CD4-positive, alpha-beta T cell treated with Interleukin-12 subunit alpha and Interleukin-12 subunit beta, for 1 hour (primary cell): ENCODE measurements at regions not wholly inside any gene's neighbourhood (a gene's known extent, or its start where the extent isn't known, plus 50 kb on each side); places are given as distances from the start of the nearest gene placed in this dataset.
"Not testable (repeated sequence)": the region's sequence is repeated elsewhere in the genome, so short reads cannot be mapped to it uniquely, and the experiment has no call there.

Experiments
- DNase-seq: peaks from one replicate; pipeline ENCODE4 v3.0.0-alpha.2; 2020

DNA sequence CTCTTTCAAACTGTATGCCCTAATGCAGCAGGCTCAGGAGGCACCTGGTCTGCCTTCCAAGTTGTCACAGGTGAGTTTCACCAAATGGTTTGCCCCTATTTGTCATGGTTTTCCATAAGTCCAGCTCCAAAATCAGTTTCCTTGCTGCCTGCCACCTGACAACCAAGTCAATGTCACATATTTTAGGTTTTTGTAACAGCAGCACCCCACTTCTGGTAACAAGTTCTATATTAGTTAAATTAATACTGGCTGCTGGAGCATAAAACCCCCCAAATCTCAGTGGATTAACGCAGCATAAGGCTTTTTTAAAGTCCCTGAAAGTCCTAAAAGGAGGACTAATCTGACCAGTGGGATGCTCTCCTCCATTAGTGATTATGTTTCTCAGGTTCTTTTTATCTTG is 200.7 kb downstream of the RRAGC start:
- DNase-seq, result no peak

DNA sequence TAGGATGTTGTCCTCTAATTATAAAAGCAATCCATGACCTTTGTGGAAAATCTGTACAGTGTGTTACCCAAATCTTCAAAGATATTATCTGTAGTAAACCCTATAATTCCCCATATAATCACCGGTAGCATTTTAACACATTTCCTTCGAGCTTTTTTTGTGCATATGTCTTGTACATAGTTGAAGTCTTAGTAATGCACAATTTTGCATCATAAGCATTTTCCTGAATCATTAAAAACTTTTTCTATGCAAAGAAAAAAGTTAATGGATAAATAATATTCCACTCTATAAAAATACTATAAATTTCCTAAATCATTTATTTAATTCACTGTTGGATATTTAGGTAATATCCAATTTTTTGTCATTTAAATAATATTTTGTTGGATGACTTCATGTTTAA is 201.7 kb downstream of the RRAGC start:
- DNase-seq, result no peak

DNA sequence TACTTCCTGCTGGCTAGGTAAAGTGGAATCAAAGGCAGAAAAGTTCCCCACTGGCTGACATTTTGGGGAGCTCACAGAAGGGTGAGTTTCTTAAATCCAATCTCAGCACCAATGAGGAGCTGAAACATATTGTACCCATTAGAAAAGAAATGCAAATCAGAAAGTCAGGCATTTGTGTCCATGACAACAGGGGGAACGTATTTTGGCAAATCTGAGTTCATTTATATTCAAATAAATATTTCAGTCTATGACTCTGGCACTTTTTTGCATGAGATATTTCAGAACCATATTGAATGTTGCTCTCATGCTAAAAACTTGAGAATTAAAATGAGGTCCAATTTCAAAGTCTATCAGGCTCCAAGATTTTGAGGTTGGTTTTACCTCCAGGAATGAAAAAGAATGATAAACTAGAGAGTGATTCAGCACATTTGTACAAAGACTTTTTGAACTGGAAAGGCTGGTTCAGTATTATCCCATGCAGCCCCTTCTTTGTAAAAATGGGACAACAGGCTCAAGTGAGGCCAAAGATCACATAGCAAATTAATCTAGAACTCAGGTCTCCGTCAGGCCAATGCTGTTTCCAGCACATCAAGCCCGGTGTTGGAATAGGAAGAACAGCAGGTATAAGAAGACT is 202.2 kb downstream of the RRAGC start:
- DNase-seq, result no peak

DNA sequence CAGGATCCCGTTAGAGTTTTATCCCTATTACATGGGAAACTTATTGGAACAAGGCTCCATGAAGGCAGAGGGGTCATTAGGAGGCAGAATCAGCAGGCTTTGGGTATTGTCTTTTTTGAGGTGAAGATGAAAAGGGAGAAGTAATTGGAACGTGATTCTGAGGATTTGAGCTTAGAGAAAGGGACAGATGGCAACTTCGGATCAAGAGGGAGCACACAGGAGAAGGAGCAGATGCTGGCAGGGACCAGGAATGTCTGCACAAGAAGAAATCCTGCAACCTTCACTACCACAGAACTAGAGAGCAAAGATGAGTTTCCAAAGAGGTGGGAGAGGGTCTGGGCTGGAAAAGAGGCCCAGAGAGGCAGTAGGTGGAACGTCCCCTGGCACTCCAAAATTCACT is 202.8 kb downstream of the RRAGC start:
- no peak for DNase-seq

DNA sequence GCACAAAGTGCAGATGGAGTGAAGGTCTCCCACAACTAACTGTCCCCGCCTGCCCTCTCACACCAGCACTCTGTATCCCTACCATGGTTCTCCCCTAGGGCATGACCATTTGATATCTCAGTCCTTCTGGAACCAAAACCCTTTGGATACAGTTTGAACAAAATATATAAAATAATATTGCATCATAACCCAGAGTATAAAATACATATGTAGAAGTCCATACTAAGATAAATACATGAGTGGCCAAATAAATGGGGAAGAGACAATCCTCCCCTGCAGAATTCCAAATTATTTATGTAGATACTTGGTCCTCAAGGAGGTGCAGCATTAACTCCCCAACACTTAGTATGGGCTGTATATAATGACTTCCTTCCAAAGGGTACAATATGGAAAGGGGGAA is 207.4 kb downstream of the RRAGC start:
- no peak for DNase-seq

DNA sequence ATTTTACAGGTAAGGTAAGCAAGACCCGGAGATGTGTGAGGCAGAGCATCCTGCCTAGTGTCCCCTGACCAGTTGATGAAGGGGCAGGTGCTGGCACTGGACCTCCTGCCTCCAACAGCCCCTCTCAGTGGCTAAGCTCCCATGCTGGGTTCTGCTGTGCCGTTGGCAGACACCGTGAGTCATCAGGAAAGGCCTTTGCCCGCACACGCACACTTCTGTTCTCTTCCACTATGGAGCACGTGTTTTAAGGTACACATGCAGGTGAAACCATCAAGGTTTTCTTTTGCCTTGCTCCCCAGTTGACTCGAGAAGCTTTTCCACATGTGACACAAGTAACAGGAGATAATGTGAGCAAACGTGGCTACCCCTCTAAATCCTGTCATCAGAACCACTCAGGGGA is 207.9 kb downstream of the RRAGC start:
- no peak for DNase-seq

DNA sequence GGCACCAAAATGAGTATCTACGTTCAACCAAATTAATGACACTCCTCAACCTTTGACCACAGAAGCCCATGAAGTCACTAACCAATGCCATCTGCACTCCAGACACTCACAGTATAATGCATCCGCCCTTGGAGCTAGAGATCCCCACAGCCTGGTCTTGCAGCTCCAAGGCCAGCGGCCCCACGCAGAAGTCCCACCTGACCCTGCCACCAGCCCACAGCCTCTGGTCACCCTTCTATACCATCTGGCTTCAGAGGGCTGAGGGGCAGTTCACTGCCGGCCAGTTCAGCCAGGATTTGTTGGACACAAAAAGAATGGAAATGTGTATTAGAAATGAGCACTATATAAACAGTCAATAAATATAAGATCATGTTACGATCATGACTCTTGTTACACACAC is 211.2 kb downstream of the RRAGC start:
- no peak for DNase-seq

DNA sequence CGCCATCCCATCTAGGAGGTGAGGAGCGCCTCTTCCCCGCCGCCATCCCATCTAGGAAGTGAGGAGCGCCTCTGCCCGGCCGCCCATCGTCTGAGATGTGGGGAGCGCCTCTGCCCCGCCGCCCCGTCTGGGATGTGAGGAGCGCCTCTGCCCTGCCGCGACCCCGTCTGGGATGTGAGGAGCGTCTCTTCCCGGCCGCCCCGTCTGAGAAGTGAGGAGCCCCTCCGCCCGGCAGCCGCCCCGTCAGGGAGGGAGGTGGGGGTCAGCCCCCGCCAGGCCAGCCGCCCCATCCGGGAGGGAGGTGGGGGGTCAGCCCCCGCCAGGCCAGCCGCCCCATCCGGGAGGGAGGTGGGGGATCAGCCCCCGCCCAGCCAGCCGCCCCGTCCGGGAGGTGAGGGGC is 212.2 kb downstream of the RRAGC start:
- not testable (repeated sequence) for DNase-seq

DNA sequence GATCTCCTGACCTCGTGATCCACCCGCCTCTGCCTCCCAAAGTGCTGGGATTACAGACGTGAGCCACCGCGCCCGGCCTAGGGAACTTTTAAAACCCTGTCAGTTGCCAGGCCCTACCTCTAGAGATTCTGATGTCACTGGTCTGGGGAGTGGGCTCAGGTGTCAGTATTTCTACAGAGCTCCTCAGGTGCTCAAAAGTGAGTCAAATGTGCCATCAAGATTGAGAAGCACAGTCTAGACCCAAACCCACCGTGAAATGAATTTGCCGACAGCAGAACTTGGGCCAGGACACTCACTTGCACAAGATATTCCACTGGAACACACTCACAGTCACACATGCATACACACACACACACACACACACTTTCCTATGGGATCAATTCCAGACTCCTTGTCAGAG is 215.5 kb downstream of the RRAGC start:
- no peak for DNase-seq

DNA sequence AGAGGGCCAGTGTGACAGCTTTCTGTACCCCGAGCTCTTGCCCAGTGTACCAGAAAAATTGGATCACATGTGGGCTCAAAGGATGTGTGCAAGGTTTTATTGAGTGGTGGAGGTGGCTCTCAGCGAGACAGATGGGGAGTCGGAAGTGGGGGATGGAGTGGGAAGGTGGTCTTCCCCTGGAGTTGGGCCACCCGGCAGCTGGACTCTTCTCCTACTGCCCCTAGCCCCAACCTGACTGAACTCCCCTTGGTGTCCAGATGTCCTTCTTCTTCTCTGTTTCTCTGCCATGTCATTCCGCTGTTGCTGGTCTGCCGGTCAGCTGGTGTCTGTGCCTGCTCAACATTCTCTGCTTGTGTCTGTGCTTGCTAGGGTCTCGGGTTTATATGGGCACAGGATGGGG is 217.9 kb downstream of the RRAGC start:
- DNase-seq, result no peak

DNA sequence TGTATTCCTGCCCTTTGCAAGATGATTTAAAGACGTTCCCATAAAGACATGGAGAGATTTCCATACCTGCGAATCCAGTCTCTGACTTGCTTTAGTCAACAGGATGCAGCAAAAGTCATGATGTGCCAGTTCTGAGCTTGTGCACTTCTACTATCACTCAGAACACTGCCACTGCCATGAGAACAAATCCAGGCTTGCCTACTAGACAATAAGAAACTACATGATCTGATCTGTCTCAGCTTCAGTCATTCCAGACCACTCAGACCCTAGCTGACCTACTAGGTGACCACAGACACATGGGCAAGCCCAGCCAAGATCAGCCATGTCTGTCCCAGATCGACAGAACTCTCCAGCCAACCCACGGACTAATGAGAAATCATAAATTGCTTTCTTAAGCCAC is 219.2 kb downstream of the RRAGC start:
- no peak for DNase-seq

DNA sequence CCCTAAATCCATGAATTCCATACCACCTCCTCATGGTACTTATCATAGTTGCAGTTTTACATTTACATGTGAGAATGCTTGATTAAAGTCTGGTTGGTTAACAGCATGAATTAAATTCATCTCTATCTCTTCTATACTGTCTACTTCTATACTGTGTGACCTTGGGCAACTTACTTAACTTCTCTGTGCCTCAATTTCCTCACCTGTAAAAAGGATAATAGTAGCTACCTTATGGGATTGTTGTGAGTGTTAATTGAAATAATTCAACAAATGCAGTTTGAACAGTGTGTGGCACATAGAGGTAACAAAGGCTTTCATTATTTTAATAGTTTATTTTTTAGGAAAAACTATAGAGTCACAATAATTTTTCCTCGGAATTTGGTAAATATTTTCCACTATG is 231.3 kb downstream of the RRAGC start:
- DNase-seq, result no peak

DNA sequence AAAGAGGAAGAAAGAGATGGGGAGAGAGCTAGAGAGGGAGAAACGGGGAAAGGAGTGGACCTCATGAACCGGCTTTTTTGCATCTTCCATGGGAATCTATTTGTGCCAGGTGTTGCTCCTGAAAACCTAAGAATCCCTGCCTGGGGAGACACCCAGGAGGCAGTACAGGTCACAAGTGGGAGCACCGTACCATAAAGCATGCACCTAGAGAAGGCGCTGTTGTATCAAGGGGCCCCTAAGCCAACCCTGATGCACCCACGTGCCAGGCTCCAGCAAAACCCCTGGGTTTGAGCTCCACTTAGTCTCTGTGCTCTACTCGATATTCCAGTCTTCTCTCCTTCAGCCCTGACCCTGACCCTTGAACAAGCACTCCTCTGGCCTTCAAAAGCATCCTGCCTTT is 233.6 kb downstream of the RRAGC start:
- no peak for DNase-seq

DNA sequence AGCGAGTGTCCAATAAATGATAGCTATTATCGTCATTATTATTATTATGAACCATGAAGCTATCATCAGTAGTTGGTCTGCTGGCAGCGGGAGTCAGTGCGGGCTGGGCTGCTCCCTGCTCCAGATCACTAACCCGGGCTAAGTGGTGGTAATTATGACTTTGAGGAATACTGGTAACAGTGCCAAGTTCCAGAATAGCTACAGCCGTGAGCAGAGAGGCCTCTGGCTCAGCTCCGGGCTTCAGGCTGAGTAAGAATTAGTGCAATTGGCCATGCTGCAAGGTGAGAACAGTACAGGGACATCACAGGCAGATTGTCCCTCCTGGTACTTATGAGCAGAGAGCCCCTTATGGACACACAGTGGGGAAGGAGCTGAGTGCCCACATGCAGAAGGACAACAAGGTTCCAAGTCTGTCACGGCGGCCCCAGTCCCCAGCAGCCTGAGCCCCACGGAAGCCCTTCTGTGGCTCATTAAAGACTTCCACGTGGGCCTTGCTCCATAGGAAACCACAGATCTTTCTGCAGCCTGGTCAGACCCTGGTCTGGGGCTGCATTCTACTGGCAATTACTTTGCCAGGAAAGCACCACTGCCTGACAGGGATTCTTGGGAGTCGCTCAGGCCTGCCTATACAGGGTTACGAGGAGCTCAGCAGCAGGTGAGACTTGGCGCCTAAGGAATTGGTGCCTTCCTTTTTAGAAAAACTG is 235.1 kb downstream of the RRAGC start:
- no peak for DNase-seq

DNA sequence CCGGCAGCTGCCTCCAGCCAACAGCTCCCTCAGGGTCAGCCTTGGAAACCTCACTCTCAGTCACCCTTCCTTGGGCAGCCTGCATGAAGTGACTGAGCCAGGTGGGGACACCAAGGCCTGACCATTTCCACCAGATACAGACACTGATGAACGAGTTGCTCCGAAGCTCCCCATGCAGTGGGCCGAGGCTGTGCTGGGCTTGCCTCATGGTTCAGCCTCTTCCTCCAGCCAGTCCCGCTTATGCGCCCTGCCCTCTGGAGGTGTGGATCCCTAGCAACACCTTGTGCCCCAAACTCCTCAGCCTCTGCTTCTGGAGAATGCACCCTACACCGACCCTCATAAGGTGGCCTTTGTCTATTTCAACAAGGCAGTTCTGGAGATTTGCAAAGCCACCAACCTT is 236.0 kb downstream of the RRAGC start:
- no peak for DNase-seq

DNA sequence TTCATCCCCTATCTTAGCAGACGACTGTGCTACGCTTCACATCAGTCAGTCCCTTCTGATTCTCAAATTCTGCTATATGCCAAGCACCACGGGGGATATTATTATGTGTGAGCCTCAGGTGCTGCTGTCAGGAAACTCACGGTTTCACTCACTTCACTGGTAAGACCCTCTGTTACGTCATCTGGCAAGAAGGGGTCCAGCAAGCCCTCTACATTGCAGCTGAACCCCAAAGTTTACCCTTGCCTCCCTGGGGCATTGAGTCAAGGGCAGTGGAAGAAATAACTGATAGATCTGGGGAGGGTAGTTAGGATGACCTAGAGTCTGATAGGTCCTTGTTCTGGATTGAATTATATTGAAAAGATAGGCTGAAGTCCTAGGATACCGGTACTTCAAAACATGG is 237.4 kb downstream of the RRAGC start:
- DNase-seq, result no peak

DNA sequence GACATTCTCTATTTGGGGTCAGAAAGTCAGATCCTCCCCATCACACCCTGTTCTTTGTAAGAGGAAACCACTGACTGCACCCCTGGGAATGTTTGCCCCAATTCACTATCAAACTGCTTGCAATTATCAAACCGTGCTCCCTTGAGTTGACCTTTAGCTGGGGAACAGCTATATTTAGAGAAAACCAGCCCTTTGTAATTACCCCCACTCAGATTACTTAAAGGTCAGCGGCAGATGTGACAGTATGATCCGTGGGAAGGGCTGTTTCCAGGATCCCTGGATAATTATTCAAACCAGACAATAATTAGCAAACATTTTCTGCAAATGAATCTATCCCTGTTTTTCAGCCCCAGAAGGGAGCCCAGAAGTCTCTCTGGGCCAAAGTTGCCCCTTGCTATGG is 242.7 kb downstream of the RRAGC start:
- DNase-seq, result no peak

DNA sequence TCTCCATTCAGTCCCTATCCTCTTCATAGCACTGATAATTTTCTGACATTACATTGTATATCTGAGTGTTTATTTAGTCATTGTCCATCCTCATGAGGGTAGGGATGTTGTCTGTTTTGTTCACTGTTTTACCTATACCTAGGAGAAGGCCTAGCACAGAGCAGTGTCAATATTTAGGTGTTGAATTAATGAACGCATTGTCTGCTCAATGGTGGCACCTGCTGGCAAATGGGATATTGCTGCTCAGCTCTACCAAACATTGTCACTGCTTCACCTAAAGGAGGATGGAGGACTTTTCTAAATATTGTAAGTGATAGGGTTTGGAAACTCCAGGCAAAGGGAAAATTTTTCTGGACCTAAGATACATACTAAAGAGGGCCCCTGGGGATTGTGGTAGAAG is 243.9 kb downstream of the RRAGC start:
- no peak for DNase-seq

DNA sequence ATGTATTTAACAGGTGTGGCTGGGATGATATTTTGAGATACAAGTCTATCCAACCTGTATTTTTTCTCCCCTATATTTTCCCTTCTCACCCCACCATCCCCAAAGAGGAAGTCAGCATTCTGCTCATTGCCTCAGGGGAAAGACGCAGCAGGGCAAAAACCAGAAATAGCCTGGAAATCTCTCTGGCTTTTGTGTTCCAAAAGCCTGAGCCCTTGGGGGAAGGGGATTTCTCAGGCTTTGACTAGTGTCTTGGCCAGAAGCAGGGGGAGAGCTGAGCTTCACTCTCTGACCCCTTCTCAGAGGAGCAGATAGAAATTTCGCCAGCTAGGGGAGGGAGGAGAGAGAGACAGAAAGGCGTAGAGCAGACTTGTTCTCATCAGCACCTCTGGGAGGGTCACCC is 244.7 kb downstream of the RRAGC start:
- DNase-seq, result no peak

DNA sequence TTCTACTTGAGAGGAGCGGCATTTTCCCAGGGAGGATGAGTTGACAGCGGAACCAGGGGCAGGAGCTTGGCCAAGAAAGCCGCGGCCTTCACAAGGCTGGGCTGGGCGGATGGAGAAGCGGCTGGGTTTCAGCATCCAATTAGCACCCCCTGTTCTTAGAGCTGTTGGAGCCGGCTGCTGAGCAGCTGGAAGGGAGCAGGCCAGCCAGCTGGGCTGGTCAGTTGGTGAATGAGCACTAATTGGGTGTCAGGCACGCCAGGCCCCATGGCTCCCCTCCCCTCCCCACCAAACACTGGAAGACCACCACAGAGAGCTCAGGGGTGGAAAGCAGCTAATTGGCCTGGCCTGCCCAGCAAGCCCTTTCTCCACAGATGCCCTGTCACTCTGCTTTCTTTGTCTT is 245.6 kb downstream of the RRAGC start:
- DNase-seq, result no peak

DNA sequence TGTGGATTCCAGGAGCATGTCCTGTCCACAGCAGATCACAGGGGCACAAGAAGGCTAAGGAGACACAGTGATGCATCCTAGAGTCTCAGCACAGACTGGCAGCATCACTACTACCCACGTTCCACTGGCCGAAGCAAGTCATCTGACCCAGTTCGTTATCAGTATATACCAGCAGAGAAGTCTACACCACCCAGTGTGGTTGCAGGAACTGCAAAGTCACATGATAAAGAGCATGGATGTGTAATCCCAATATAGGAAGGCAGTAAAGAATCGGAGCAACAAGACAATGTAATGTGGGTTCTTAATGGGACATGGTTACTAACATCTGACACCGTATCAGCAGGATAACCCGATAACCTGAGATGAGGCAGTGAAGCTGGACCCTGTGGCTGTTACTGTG is 246.6 kb downstream of the RRAGC start:
- DNase-seq, result no peak

DNA sequence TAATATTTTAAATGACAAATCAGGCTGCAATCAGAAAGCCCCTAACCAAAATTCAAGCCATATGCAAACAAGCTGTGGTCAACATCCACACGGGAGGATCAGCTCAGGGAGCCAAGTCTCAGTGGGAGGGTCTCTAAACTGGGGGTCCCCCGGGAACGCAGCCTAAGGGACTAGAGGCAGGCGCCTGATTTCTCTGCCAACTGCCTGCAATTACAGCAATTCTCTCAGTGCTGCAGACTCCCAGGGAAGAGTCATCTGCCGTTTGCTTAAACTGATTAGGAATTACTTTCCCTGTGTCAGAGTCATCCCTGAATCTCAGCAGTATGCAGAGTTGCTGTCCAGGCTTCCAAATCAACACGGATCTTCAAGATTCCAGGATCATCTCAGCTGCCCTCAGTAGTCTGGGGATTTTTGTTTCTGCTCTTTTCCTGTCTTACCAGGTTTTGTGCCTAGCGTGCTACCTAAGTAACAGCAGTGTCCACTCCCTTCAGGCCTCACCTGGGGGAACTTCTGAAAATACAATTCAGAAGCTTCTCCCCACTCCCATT is 247.8 kb downstream of the RRAGC start:
- no peak for DNase-seq

DNA sequence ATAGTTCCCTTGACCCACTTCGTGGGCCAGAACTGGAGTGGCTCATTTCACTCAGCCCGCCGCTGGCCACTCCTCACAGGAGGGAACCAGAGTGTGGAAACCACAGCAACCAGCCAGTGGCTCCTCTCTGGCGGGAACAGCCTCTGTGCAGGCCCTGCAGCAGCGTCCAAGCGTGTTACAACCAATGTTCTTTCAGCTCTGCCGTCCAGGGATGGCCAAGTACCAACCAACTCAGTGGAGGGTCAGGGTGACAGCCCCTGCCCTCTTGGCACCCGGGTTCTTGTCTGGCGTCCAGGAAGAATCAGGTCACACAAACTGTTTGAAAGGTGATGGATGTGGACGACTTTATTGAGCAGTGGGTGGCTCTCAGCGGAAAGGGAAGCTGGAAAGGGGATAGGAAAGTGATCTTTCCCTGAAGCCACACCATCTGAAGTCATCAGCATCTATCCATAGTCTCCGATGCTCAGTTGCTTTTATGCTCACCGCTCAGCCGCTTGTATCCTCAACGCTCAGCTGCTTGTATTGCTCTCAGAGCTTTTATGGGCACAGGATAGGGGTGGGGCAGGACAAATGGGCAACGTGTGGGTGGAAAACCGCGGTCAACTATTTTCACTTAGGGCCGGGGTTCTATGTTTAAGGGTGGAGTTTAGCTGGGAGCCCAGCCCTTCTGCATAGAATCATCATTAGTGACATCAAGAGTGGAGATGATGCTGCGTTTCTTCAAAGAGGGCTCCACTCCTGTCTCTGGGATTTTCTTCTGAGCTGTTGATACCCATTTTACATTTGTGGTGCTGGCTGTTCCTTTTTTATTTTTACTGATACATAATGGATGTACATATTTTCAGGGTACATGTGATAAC is 250.2 kb downstream of the RRAGC start:
- no peak for DNase-seq
